ENCODE measurements at regions not wholly inside any gene's neighbourhood (a gene's known extent, or its start where the extent isn't known, plus 50 kb on each side); places are given as distances from the start of the nearest gene placed in this dataset.

DNA sequence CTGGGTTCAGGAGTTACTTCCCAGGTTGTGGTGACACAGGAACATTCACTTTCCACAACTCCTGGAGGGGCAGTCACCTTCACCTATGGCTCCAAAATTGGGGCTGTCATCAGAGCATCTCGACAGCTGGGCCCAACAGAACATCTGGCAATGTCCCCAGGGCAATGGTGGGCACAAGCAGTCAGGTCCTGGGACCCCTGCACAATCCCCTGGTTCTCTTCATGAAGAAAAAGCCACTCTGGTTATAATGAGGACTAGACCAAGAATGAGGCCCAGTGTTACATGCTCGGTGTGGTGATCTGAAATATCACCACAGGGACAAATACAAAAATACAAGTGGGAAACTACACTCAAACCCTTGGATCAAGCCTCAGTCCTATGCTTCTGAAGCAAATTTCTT lies 89.0 kb upstream of the VPREB1 start:
- DNase-seq (ENCODE audit: low spot score), result no peak
- intact Hi-C loops (cut with DNase I), result no loop called here

DNA sequence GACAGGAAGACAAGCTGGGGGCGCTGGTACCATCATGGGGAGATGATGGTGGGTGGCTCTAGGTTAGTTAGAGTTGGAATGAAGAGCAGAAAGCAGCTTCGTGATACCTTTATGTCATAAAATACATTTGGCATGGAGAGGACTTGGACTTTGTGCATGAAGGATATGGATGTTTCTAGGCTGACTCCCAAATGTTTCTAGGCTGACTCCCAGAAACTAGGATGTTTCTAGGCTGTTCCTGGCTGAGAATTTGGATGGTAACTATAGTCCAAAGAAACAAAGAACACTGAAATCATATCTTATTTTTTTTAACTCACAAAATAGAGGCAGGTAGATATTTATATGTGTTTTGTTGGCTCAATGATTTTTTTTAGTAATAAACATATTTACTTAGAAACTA lies 89.4 kb upstream of the VPREB1 start:
- intact Hi-C loops (cut with DNase I), result no loop called here
- DNase-seq (ENCODE audit: low spot score), result no peak

DNA sequence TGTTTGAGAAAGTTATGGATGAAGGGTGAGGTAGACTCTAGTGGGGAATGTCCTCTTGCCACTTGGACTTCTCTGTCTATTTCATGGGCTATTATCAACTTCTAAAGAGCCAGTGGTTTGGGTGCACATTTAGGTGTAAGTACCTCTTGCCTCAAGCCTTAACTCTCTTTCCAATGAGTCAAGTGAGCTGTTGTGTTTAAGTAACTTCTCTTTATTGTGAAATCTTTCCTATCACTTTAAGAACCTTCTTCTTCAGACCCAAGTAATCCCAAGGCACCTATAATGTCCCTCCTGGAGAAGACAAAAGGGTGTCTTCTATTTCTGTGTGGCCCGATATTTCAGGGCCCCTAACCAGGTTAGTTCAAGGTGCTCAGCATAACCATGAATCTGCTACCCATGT lies 90.5 kb upstream of the VPREB1 start:
- intact Hi-C loops (cut with DNase I), result no loop called here
- DNase-seq (ENCODE audit: low spot score), result no peak

DNA sequence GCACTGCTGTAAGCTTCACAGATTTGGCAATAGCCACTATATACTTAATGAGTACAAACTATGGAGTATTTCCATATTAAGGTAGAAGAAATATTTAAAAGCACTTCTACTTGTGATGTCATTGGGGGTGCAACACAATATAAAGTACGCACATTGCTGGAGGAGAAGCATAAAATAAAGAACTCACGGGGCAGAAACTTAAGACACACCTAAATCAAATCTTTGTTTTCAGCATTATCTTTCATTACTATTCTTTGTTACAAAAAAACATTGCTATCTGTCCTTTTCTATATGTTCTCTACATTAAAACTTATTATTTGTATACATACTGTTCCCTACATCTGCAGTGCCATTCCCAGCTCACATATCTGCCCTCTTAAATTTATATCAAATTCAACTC lies 93.3 kb upstream of the VPREB1 start:
- intact Hi-C loops (cut with DNase I), result no loop called here
- DNase-seq (ENCODE audit: low spot score), result no peak

DNA sequence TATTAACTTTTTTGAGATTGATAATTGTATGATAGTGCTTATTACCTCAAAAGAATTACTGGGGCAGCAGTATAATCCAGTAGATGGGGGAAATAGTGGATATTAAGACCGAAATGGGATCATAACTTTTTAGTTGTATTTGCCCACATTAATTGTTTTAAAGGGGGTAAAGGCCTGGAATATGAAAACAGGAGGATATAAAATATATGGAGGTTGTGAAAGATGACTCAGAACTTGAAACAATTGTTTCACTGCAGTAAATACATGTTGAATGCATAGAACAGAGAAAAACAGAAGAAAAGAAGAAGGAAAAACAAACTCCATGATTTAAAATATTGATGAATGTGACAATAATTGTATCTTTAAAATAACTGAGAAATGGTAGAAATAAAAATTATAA lies 94.1 kb upstream of the VPREB1 start:
- DNase-seq (ENCODE audit: low spot score), result no peak

DNA sequence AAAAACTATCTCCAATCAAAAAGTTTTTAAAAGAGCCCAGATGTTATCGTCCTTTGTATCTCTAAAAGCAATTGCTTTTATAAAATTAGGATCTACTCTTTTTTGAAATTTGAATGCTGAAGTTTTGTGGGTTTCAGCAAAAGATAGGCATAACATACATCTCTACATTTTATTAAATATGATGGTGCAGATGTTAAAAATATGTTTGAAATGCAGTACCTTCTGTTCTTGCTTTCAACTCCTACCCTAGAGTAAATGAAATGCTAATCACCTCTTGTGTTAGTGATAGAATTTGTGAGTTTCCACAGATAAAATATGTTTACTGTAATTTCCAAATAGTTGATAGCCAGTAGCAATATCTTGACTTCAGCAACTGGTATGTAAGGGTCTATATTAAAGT lies 95.7 kb upstream of the VPREB1 start:
- no peak for DNase-seq (ENCODE audit: low spot score)
- intact Hi-C loops (cut with DNase I), result no loop called here

More for the DNA sequence above, 94.1 kb upstream of the VPREB1 start:
- intact Hi-C loops (cut with DNase I), result no loop called here

DNA sequence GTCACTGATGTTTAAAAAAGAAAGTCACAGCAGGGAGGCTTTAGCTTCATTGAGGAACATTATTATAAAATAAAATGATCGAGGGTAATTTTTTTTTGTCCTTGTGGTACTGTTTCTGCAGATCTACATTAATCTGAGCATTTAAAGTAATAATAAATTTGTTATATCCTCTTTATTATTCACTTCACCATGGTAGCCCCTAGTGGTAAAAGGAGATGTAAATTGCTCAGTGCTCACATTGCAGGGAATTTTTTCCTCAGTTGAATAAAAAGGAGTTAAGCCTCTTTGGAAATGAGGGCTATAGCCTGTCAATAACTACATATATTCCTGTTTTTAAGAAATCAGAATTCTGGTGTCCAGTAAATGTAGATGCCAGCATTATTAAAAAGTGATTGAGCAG lies 99.7 kb upstream of the VPREB1 start:
- no peak for DNase-seq (ENCODE audit: low spot score)
- intact Hi-C loops (cut with DNase I), result no loop called here

DNA sequence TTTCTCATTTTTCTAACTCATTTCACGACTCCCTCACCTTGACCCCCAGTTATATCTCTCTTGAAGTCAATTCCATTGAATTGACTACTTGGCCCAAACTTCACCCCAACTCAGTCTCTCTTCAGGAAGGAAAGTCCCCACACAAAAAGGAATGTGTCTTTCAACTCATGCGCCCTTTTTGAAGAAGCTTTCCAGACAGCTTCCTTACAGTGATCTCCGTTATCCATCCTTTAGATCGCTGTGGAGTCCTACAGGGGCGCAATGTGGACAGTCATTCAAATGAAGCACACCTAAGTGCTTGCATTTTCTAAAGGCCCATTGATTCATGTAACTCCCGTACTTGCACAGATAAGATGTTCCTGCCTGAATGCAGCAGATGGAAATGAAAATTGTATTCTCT lies 101.1 kb upstream of the VPREB1 start:
- intact Hi-C loops (cut with DNase I), result no loop called here
- no peak for DNase-seq (ENCODE audit: low spot score)

DNA sequence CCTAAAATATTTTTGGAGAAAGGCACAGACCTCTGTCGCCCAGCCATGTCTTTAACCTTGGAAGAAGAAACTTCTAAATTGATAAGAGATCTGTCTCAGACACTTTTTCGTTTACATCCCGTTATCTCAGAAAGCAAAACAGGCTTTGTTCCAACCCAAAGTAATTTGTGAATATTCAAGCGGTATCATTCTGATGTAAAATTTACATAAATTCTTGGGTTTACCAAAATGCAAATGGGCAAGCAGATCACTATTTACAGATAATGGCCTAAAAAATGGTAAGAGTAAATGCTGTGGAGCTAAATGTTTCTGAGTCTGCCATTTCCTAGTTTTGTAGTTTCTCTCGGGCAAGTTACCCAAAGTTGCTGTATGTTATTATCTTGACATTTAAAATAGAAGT lies 101.9 kb upstream of the VPREB1 start:
- intact Hi-C loops (cut with DNase I), result no loop called here
- no peak for DNase-seq (ENCODE audit: low spot score)

DNA sequence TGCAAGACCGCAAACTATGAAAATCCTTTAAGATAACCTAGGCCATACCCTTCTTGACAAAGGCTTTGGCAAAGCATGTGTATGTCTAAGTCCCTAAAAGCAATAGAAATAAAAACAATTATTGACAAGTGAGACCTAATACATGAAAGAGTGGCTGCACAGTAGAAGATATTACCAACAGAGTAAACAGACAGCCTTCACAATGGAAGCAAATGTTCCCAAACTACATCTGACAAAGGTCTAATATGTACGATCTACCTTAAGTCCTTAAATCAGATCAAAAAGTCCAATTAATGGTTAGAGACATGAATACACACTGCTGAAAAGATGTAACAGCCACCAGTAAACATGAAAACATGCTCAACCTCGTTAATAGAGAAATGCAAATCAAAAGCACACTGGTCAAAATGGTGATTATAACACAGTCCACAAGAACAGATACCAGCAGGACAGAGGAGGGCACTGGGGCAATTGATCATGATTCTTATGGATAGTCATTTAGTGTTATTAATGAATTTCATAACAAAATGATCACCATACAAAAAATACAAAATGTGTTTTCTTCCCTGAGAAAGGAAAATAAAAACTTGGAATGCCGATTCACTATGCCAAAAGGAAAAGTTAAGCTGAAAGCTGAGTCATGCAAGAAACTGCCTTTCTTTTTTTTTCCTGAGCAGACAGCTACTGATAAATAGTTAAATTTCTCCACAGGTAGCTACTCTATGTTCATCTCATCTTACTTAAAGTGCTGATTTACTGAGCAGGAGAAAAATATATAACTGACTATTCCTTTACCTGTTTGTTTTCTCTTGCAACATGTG lies 102.6 kb upstream of the VPREB1 start:
- no peak for DNase-seq (ENCODE audit: low spot score)
- intact Hi-C loops (cut with DNase I), result no loop called here

DNA sequence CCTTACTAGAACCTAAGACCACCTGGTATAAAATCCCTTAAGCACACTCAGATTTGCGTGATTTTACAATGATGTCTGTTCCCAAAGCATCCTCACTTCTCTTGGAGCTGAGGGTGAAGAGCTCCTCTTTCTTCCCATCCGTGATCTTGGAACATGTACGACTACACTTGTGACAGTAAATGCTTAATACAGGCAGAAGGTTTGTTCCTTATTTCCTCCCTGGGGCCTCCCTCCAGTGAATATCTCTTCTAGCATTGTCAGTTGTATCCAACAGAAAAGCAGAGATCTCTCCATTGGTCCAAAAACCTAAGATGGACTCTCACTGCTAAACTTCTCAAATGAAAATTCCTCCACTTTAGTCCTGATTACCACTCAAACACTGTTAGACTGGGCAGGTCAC lies 103.6 kb upstream of the VPREB1 start:
- intact Hi-C loops (cut with DNase I), result no loop called here

DNA sequence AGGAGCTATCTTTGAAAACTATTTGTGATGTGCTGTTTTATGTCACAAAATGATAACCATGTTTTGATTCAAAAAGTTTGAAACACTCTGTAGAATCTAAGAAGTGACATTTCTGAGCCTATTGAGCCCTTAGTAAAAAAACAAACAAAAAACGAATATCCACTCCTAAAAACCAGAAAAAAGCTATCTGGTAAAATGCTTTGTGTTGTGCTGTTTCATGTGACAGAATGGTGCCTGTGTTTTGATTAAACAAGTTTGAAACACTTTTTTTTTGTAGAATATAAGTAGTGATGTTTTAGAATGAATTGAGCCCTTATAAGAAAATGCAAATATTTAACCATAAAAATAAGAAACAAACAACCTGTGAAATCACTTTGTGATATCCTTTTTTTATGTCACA lies 105.2 kb upstream of the VPREB1 start:
- no peak for DNase-seq (ENCODE audit: low spot score)
- intact Hi-C loops (cut with DNase I), result no loop called here

More for the DNA sequence above, 103.6 kb upstream of the VPREB1 start:
- DNase-seq (ENCODE audit: low spot score), result no peak

DNA sequence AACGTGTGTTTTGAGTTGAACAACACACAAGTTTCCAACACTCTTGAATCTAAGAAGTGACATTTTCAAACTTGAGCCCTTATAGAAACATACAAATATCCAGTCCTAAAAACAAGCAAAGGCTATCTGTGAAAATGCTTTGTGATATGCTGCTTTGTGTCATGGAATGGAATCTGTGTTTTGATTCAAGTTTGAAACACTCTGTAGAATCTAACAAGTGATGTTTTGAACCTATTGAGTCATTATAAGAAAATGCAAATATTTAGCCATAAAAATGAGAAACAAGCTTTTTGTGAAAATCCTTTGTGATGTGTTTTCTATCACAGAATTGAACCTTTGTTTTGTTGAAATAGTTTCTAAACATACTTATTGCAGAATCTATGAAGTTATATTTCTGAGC lies 105.7 kb upstream of the VPREB1 start:
- no peak for DNase-seq (ENCODE audit: low spot score)
- intact Hi-C loops (cut with DNase I), result no loop called here

DNA sequence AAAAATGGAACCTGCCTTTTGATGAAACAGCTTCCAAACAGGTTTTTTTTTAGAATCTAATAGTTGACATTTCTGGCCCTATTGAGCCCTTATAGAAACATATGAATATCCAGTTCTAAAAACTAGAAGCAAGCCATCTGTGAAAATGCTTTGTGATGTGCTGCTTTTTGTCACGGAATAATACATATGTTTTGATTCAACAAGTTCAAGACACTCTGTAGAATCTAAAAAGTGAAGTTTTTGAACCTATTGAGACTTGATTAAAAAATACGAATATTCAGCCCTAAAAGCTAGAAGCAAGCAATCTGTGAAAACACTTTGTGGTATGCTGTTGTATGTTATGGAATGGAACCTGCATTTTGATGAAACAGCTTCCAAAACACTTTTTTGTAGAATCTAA lies 106.7 kb upstream of the VPREB1 start:
- intact Hi-C loops (cut with DNase I), result no loop called here
- DNase-seq (ENCODE audit: low spot score), result no peak

DNA sequence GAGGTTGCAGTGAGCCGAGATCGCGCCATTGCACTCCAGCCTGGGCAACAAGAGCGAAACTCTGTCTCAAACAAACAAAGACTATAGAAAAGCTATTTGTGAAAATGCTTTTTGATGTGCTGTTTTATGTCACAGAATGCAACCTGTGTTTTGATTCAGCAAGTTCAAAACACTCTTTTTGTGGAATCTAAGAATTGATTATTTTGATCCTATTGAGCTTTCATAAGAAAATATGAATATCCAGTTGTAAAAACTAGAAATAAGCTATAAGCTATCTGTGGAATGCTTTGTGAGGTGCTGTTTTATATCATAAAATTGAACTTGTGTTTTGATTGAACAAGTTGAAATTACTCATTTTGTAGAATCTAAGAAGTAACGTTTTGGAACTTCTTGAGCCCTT lies 110.7 kb upstream of the VPREB1 start:
- DNase-seq (ENCODE audit: low spot score), result no peak
- intact Hi-C loops (cut with DNase I), result no loop called here

DNA sequence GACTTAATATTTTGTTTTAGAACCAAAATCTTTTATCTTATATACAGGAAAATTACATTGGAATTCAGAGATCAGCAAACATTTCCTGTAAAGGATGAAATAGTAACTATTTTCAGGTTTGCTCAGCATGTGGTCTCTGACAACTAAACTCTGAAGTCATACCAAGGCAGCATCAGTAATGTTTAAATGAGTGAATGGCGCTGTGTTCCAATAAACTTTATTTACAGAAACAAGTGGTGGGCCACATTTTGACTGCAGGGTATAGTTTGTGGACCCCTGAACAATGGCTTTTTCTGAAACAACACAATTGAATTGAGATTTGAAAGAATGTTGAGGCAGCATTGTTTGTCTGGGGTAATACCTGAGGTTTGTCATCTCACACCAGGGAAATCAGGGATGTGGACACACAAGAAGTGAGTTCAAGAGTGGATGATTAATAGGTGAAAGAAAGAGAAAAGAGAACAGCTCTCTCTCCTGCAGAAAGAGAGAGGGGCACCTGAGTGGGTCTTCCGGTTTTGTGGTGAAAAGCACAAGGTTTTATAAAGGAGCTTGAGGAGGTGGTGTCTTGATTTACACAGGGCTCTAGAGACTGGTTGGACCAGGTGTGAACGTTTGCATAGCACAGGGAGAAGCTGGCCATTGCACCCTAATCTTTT lies 113.5 kb upstream of the VPREB1 start:
- intact Hi-C loops (cut with DNase I), result no loop called here
- DNase-seq (ENCODE audit: low spot score), result no peak

DNA sequence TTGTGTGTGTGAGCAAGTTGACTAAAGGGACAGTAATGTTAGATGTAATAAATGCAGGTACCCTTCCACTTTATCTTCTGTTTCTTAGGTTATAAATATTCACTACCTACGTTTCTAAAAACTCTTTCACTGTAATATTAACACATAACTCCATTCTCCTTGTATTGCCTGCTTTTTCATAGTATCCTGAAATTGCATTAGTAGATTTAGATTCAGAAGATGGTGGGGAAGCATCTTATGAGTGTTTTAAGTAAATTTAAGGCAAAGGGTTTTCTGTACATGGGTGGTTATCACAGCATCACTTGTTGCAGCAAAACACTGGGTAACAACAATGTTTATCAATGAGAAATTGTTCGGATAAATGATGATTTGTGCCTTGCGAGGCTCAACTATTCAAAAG lies 115.2 kb upstream of the VPREB1 start:
- intact Hi-C loops (cut with DNase I), result no loop called here
- DNase-seq (ENCODE audit: low spot score), result no peak

DNA sequence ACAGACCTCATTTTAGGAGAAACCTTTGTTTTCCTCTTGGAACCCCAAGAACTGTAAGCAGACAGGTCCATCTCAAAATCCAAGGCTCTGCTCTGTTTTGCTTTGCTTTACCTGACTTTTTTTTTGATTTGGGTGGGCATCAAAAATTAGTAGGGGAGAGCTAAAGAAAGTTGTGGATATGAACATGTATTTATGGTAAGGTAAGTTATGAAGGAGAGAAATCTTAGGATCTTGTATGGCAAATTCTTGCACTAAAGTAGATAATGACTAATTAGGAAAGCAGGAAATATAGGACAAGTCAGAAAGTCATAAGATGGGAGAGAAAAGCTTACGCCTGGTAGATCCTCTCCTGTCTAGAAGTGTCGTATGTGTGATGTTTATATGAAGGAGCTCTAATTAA lies 116.1 kb upstream of the VPREB1 start:
- intact Hi-C loops (cut with DNase I), result no loop called here
- no peak for DNase-seq (ENCODE audit: low spot score)

DNA sequence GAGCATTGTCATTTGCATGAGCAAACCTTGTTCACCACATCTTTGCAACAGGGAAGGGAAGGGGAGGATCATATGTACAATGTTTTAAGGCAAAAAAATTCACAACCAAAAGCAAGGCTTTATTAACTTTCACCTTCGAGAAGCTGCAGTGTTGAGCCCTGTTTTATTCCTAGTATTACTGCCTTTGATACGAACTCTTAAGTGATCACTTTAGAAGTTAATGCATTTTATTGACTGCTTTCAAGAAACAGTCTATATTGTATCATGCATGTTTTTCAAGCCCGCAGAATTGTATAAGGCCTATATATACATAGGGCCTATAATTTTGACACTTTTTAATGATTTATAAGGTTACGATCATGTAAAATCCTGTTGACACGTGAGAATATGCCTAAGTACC lies 117.5 kb upstream of the VPREB1 start:
- intact Hi-C loops (cut with DNase I), result no loop called here

DNA sequence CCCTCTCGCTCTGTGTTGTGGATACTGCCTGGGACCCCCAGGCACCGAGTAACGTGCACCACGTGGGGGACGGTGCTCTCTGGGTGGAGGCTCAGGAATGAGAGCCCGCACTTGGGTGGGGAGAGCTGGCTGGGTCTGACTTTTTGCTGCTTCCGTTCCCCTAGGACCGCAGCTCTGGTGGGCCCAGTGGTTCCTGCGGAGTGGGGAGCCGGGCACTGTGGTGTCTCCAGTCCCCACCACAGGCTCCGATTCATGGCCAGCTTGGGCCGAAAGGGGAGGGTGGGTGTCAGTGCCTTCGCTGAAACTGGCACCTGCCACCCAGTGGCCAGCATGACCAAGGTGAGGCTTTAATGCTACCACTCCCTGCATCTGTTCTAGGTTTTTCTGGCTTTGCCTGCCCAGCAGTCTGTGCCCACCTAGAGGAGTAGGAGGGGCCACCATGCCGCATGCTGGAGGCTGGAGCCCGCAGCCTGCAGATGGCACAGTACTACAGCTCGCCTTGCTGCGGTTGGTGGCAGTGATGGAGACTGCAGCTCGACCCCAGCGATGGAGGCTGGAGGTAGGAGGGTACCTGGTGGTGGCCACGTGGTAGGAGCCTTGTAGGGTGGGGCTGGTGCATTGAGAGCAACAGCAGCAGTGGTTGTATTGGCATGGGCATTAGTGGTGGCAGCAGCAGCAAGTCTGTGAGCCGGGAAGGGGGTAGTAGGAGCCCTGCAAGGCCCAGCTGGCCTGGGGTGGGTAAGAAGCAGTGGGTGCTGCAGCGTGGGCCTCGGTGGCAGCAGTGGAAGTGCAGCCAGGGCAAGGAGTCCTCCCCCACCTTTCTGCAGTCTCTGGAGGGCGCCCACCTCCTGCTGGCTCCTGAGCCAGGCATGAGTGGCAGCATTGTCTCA lies 118.8 kb upstream of the VPREB1 start:
- intact Hi-C loops (cut with DNase I), result no loop called here
- DNase-seq (ENCODE audit: low spot score), result no peak

More for the DNA sequence above, 117.5 kb upstream of the VPREB1 start:
- DNase-seq (ENCODE audit: low spot score), result no peak

Data from cardiac septum (tissue), 1 donor.